Colonic mucosa (tissue), 4 donors: ENCODE measurements at regions not wholly inside any gene's neighbourhood (a gene's known extent, or its start where the extent isn't known, plus 50 kb on each side); places are given as distances from the start of the nearest gene placed in this dataset.

Source experiments
- DNase-seq: peaks from one replicate; pipeline ENCODE4 v3.0.0-alpha.2; 2020
- H3K27ac ChIP-seq: fragments of 200-600 bp; one replicate; pipeline ENCODE4 v1.8.0; 2021
- H3K27me3 ChIP-seq: fragments of 200-600 bp; one replicate; pipeline ENCODE4 v1.8.0; 2021
- H3K36me3 ChIP-seq: fragments of 200-600 bp; one replicate; pipeline ENCODE4 v1.8.0; 2021
- H3K4me1 ChIP-seq: fragments of 200-600 bp; one replicate; pipeline ENCODE4 v1.8.0; 2021; ENCODE audit warnings: mild to moderate bottlenecking
- H3K4me3 ChIP-seq: fragments of 200-600 bp; one replicate; pipeline ENCODE4 v1.8.0; 2021
- H3K9ac ChIP-seq, 2 donors: one replicate each; pipeline ENCODE4 v1.7.0; 2013; ENCODE audit warnings: control low read depth in 2 of 2, low read depth in 2 of 2, low read length in 2 of 2
- H3K9me3 ChIP-seq: fragments of 200-600 bp; one replicate; pipeline ENCODE4 v1.8.0; 2021
- CTCF ChIP-seq: fragments of 200-600 bp; IDR thresholded peaks from one replicate; pipeline ENCODE4 v1.8.0; 2022; ENCODE audit warnings: antibody characterized with exemption, mild to moderate bottlenecking
- intact Hi-C: fragments of 100-400 bp; cut with DNase I; formaldehyde crosslinking; loops from one replicate; pipeline ENCODE4 v1.14.1; 2022
- donor health status: healthy.
- donor health status: DM: no; HTN: no; CAD: no.
- donor health status: DM: no; HTN: no; CAD: no.

DNA sequence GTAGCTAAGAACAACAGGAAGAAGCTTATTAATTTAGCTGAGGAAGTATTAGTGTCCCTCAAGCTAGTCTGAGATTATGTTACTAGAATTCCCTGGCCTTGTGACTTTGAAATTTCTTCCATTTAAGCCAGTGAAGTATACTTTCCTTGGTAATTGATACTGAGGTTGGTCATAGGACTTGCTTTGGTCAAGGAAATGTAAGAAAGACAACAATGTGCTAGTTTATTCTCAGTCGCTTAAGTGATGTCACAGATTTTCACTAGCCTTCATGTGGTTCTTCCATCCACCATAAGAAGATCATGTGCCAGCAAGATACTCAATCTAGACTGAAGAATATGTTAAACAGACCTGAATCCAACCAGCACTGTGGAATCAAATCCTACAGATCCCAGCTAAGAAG, 1140.1 kb downstream of the TECRL start:
- no peak for TF ChIP-seq CTCF
- no peaks in the 10 kb centered on the region for H3K9me3 ChIP-seq

GRCh38 chr4:63233671-63234070, 1175.6 kb downstream of the TECRL start:
- intact Hi-C loops = no loop called here
- H3K9me3 ChIP-seq = no peaks in the 10 kb centered on the region
- DNase-seq = no peak
- H3K27ac ChIP-seq = no peak overlapping the region
- no peak overlapping the region for H3K9ac ChIP-seq
- H3K27me3 ChIP-seq = no peaks in the 10 kb centered on the region
- no peaks in the 10 kb centered on the region for H3K4me1 ChIP-seq
- no peaks in the 10 kb centered on the region for H3K36me3 ChIP-seq
- no peak for TF ChIP-seq CTCF
- H3K4me3 ChIP-seq = no peak overlapping the region

More for the DNA sequence above, 1140.1 kb downstream of the TECRL start:
- no peak for DNase-seq
- Histone ChIP-seq H3K9ac (no peak overlapping the region), H3K4me3 (no peak overlapping the region), H3K27me3 (no peaks in the 10 kb centered on the region), H3K4me1 (no peaks in the 10 kb centered on the region), H3K27ac (no peak overlapping the region), H3K36me3 (no peaks in the 10 kb centered on the region)
- intact Hi-C loops = no loop called here

GRCh38 chr4:63232058-63232457, 1177.2 kb downstream of the TECRL start:
- Histone ChIP-seq H3K27me3 (no peaks in the 10 kb centered on the region), H3K9ac (no peak overlapping the region), H3K4me1 (no peaks in the 10 kb centered on the region), H3K9me3 (no peaks in the 10 kb centered on the region), H3K36me3 (no peaks in the 10 kb centered on the region), H3K27ac (no peak overlapping the region), H3K4me3 (no peak overlapping the region)
- intact Hi-C loops = no loop called here
- TF ChIP-seq CTCF = no peak
- no peak for DNase-seq

- no peaks in the 10 kb centered on the region for H3K4me1 ChIP-seq
- no peaks in the 10 kb centered on the region for H3K36me3 ChIP-seq
- H3K9me3 ChIP-seq = no peaks in the 10 kb centered on the region
- intact Hi-C loops = no loop called here
- no peaks in the 10 kb centered on the region for H3K27me3 ChIP-seq
- H3K4me3 ChIP-seq = no peak overlapping the region
- no peak overlapping the region for H3K27ac ChIP-seq
- no peak for DNase-seq
- no peak overlapping the region for H3K9ac ChIP-seq
- no peak for TF ChIP-seq CTCF
Observed at GRCh38 chr4:63226229-63226628, 1183.0 kb downstream of the TECRL start.

GRCh38 chr4:63222466-63222865, 1186.8 kb downstream of the TECRL start:
- Histone ChIP-seq H3K36me3 (no peaks in the 10 kb centered on the region), H3K27ac (no peak overlapping the region), H3K9ac (no peak overlapping the region), H3K4me1 (no peaks in the 10 kb centered on the region), H3K4me3 (no peak overlapping the region), H3K9me3 (no peaks in the 10 kb centered on the region), H3K27me3 (no peaks in the 10 kb centered on the region)
- no peak for TF ChIP-seq CTCF
- DNase-seq = no peak
- intact Hi-C loops = no loop called here

DNA sequence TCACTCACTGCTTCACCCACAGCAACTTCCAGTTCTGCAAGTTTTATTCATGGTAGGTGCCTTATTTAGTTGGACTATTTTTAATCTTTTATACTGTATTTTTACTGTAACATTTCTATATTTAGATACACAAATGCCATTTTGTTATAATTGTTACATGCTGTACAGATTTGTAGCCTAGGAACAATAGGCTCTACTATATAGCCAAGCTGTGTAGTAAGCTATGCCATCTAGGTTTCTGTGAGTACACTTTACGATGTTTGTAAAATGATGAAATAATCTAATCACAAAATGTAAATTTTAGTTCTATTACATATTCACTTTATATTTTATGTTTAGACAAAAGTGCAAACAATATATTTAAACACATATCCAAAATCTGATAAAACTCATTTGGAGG, 1187.8 kb downstream of the TECRL start:
- no peak for DNase-seq
- Histone ChIP-seq H3K27me3 (no peaks in the 10 kb centered on the region), H3K9ac (no peak overlapping the region), H3K36me3 (no peaks in the 10 kb centered on the region), H3K4me3 (no peak overlapping the region), H3K4me1 (no peaks in the 10 kb centered on the region), H3K27ac (no peak overlapping the region), H3K9me3 (no peaks in the 10 kb centered on the region)
- no peak for TF ChIP-seq CTCF
- intact Hi-C loops = no loop called here
